ENCODE measurements at regions not wholly inside any gene's neighbourhood (a gene's known extent, or its start where the extent isn't known, plus 50 kb on each side); places are given as distances from the start of the nearest gene placed in this dataset.

DNA sequence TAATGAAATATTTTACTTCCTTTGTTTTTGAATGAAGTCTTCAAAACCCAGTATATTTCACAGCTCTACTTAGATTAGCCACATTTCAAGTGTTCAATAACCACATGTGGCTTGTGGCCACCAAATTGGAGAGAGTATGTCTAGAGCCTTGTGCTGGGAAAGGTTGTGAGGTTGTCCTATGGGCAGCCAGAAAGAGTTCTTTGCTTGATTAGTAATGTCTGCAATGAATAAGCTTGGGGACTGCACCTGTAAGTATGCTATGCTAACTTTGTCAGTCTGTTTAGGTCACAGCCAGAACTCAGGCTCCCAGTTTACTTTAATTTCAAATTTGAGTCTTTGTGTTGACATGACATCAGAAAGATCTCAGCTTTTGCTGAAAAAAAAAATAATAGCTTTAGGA lies 294.9 kb upstream of the SOX14 start:
- TF ChIP-seq, protein P1, sequence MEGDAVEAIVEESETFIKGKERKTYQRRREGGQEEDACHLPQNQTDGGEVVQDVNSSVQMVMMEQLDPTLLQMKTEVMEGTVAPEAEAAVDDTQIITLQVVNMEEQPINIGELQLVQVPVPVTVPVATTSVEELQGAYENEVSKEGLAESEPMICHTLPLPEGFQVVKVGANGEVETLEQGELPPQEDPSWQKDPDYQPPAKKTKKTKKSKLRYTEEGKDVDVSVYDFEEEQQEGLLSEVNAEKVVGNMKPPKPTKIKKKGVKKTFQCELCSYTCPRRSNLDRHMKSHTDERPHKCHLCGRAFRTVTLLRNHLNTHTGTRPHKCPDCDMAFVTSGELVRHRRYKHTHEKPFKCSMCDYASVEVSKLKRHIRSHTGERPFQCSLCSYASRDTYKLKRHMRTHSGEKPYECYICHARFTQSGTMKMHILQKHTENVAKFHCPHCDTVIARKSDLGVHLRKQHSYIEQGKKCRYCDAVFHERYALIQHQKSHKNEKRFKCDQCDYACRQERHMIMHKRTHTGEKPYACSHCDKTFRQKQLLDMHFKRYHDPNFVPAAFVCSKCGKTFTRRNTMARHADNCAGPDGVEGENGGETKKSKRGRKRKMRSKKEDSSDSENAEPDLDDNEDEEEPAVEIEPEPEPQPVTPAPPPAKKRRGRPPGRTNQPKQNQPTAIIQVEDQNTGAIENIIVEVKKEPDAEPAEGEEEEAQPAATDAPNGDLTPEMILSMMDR (IDR thresholded peaks at IDR 0.05), result no peak
- no peaks in the 10 kb centered on the region for H3K36me3 Mint-ChIP-seq (ENCODE audit: unreplicated experiment)
- no peak overlapping the region for H3K27ac Mint-ChIP-seq (ENCODE audit: unreplicated experiment)
- no peaks in the 10 kb centered on the region for H3K4me1 Mint-ChIP-seq (ENCODE audit: unreplicated experiment)
- H3K27me3 Mint-ChIP-seq (ENCODE audit: unreplicated experiment), result no peaks in the 10 kb centered on the region
- no peak overlapping the region for H3K4me3 Mint-ChIP-seq (ENCODE audit: unreplicated experiment)
- no peaks in the 10 kb centered on the region for H3K9me3 Mint-ChIP-seq (ENCODE audit: unreplicated experiment)
- DNase-seq (ENCODE audit: extremely low spot score, unreplicated experiment), result no peak

- TF ChIP-seq, protein P1 (IDR thresholded peaks at IDR 0.05), result no peak
- H3K27ac Mint-ChIP-seq (ENCODE audit: unreplicated experiment), result no peak overlapping the region
- no peaks in the 10 kb centered on the region for H3K36me3 Mint-ChIP-seq (ENCODE audit: unreplicated experiment)
- no peak overlapping the region for H3K4me3 Mint-ChIP-seq (ENCODE audit: unreplicated experiment)
- H3K4me1 Mint-ChIP-seq (ENCODE audit: unreplicated experiment), result no peaks in the 10 kb centered on the region
- no peaks in the 10 kb centered on the region for H3K9me3 Mint-ChIP-seq (ENCODE audit: unreplicated experiment)
- no peaks in the 10 kb centered on the region for H3K27me3 Mint-ChIP-seq (ENCODE audit: unreplicated experiment)
- DNase-seq (ENCODE audit: extremely low spot score, unreplicated experiment), result no peak
These were observed 293.0 kb upstream of the SOX14 start for GRCh38 chr3:137471130-137471529.

DNA sequence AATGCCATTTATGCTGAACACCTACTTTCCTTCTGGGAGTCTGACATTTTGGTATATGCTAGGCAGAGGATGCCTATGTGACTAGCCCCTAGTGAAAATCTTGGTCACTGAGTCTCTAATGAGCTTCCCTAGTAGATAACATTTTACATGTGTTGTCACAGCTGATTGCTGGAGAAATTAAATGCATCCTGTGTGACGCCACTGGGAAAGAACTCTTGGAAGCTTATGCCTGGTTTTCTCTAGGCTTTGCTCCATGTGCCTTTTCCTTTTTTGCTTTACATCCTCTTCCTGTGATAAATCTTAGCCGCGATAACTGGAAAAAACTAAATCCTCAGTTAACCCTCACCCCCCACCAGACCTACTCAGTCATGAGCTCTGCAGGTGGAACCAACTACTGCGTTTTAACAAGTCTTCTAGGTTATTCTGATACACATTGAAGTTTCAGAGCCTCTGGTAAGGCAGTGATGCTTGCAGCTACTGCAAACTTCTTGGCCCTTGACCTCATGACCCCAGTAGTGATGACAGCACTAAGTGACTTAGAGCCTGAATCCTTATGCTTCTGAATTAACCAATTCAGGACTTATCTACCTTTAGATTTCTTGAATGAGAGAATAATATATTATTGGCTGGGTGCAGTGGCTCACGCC lies 292.4 kb upstream of the SOX14 start:
- H3K27me3 Mint-ChIP-seq (ENCODE audit: unreplicated experiment), result no peaks in the 10 kb centered on the region
- DNase-seq (ENCODE audit: extremely low spot score, unreplicated experiment), result no peak
- H3K4me3 Mint-ChIP-seq (ENCODE audit: unreplicated experiment), result no peak overlapping the region
- TF ChIP-seq, protein P1 (IDR thresholded peaks at IDR 0.05), result no peak
- H3K36me3 Mint-ChIP-seq (ENCODE audit: unreplicated experiment), result no peaks in the 10 kb centered on the region
- H3K27ac Mint-ChIP-seq (ENCODE audit: unreplicated experiment), result no peak overlapping the region
- no peaks in the 10 kb centered on the region for H3K4me1 Mint-ChIP-seq (ENCODE audit: unreplicated experiment)
- peaks cover 2% of the 10 kb centered on the region for H3K9me3 Mint-ChIP-seq (ENCODE audit: unreplicated experiment)

- no peak overlapping the region for H3K4me3 Mint-ChIP-seq (ENCODE audit: unreplicated experiment)
- no peaks in the 10 kb centered on the region for H3K4me1 Mint-ChIP-seq (ENCODE audit: unreplicated experiment)
- H3K27ac Mint-ChIP-seq (ENCODE audit: unreplicated experiment), result no peak overlapping the region
- H3K9me3 Mint-ChIP-seq (ENCODE audit: unreplicated experiment), result peaks cover 19% of the 10 kb centered on the region
- no peak for DNase-seq (ENCODE audit: extremely low spot score, unreplicated experiment)
- TF ChIP-seq, protein P1 (IDR thresholded peaks at IDR 0.05), result no peak
- H3K27me3 Mint-ChIP-seq (ENCODE audit: unreplicated experiment), result no peaks in the 10 kb centered on the region
- no peaks in the 10 kb centered on the region for H3K36me3 Mint-ChIP-seq (ENCODE audit: unreplicated experiment)
These were observed 286.5 kb upstream of the SOX14 start for GRCh38 chr3:137477614-137478013.

DNA sequence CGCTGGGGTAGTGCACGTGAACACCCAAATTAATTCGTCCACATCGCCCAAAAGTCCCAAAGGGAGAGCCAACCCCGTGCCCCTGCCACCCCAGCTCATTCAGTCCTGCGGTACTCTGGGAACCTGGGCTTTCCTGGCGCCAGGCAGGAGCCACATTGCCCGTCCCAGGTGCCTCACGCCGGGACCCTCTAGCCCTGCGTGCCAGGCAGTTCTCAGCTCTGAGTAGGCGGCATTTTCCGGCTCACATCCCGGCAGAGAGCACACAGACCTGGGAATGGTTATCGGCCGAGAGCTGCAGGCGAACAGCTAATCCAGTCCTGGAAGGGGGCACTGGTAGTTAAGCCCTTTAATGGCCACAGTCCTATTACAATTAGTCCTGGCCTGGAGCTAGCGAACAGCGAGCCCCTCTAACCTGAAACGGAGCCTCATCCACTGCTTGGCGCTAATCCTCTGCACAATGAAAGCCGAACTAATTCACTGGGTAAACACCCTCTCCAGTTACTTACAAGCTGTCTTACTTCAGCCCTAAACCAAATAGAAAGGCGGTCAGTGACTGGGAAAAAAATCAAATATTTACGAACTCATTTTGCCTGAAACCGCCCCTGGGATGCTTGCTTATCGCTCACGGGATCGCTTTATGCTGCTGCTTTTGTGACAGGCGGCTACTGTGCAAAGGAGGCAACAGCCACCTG lies 254.6 kb upstream of the SOX14 start:
- no peak overlapping the region for H3K27ac Mint-ChIP-seq (ENCODE audit: unreplicated experiment)

More for the DNA sequence above, 254.6 kb upstream of the SOX14 start:
- Mint-ChIP-seq H3K36me3 (ENCODE audit: unreplicated experiment) (no peaks in the 10 kb centered on the region), H3K4me1 (ENCODE audit: unreplicated experiment) (no peaks in the 10 kb centered on the region), H3K4me3 (ENCODE audit: unreplicated experiment) (no peak overlapping the region), H3K27me3 (ENCODE audit: unreplicated experiment) (no peaks in the 10 kb centered on the region), H3K9me3 (ENCODE audit: unreplicated experiment) (peaks cover 18% of the 10 kb centered on the region)
- TF ChIP-seq, protein P1 (IDR thresholded peaks at IDR 0.05), result no peak
- DNase-seq (ENCODE audit: extremely low spot score, unreplicated experiment), result no peak
